Breast epithelium (tissue), 4 donors: ENCODE measurements at regions not wholly inside any gene's neighbourhood (a gene's known extent, or its start where the extent isn't known, plus 50 kb on each side); places are given as distances from the start of the nearest gene placed in this dataset.

Experiments
- DNase-seq, 2 donors: peaks; one replicate each; pipeline ENCODE4 v3.0.0-alpha.2; 2019; ENCODE audit warnings: low spot score in 2 of 2
- H3K27ac ChIP-seq, 2 donors: fragments of 200-600 bp; sonication (generic) in 1 of 2; one replicate each; pipeline ENCODE4 v1.5.1; 2016 to 2019; ENCODE audit warnings: mild to moderate bottlenecking in 1 of 2
- H3K27me3 ChIP-seq, 2 donors: fragments of 200-600 bp; sonication (generic) in 1 of 2; one replicate each; pipeline versions ENCODE4 v1.5.1 to v1.6.0; 2017 to 2019; ENCODE audit warnings: control low read depth in 1 of 2, mild to moderate bottlenecking in 1 of 2
- H3K36me3 ChIP-seq: fragments of 200-600 bp; one replicate; pipeline ENCODE4 v1.5.1; 2019
- H3K4me1 ChIP-seq, 2 donors: fragments of 200-600 bp; sonication (generic); one replicate each; pipeline ENCODE4 v1.5.1; 2016 to 2019; ENCODE audit warnings: control low read depth in 1 of 2
- H3K4me3 ChIP-seq, 3 donors: fragments of 200-600 bp; sonication (generic); 1 replicate in 2 of 3; 2 replicates in 1 of 3; pipeline ENCODE4 v1.5.1; 2016 to 2019; ENCODE audit warnings: mild to moderate bottlenecking in 3 of 3, moderate library complexity in 2 of 3
- H3K9me3 ChIP-seq, 2 donors: fragments of 200-600 bp; sonication (generic) in 1 of 2; one replicate each; pipeline ENCODE4 v1.5.1; 2016 to 2019; ENCODE audit warnings: control low read depth in 1 of 2
- POLR2A ChIP-seq: fragments of 450-650 bp; IDR thresholded peaks from one replicate; pipeline ENCODE4 v1.6.1; 2016; ENCODE audit warnings: antibody characterized with exemption, mild to moderate bottlenecking, moderate library complexity
- POLR2AphosphoS5 ChIP-seq, 3 donors: sonication (generic); formaldehyde crosslinking; IDR thresholded peaks; one replicate each; pipeline ENCODE4 v1.6.1; 2017; ENCODE audit warnings: antibody characterized with exemption in 3 of 3
- intact Hi-C: fragments of 100-400 bp; cut with DNase I; formaldehyde crosslinking; loops from one replicate; pipeline ENCODE4 v1.15.1; 2023; ENCODE audit warnings: low total_unique reads
- TF ChIP-seq, protein P1 (sequence below), 3 donors: fragments of 450-650 bp; IDR thresholded peaks; one replicate each; pipeline ENCODE4 v1.5.1; 2016 to 2017; ENCODE audit warnings: antibody characterized with exemption in 3 of 3, mild to moderate bottlenecking in 3 of 3, moderate library complexity in 3 of 3

DNA sequence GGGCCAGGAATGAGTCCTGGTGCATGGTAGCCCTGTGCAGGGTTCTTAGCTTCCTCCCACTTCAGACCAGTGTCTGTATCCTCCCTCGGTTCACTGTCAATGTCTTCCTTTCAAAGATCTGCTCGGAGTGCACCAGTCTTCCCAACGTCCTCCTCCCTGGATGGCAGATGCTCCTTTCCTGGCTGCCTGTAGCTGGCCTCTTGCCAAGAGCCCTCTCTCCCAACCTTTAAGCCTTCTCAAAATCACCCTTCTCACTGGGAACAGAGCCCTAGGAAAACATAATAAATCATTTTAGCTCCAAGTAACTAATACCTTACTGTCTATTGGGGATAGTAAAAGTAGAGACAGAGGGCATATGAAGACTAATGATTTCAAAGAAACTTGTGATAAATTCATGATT, 490.6 kb downstream of the CCSER2 start:
- DNase-seq, result no peak
- Histone ChIP-seq H3K4me3 (no peak overlapping the region), H3K36me3 (no peaks in the 10 kb centered on the region), H3K9me3 (no peaks in the 10 kb centered on the region), H3K27ac (no peak overlapping the region), H3K27me3 (no peaks in the 10 kb centered on the region), H3K4me1 (no peaks in the 10 kb centered on the region)
- intact Hi-C loops, result no loop called here
- TF ChIP-seq POLR2AphosphoS5 (IDR thresholded peaks at IDR 0.05) (no peak), POLR2A (no peak)
- TF ChIP-seq, protein P1, sequence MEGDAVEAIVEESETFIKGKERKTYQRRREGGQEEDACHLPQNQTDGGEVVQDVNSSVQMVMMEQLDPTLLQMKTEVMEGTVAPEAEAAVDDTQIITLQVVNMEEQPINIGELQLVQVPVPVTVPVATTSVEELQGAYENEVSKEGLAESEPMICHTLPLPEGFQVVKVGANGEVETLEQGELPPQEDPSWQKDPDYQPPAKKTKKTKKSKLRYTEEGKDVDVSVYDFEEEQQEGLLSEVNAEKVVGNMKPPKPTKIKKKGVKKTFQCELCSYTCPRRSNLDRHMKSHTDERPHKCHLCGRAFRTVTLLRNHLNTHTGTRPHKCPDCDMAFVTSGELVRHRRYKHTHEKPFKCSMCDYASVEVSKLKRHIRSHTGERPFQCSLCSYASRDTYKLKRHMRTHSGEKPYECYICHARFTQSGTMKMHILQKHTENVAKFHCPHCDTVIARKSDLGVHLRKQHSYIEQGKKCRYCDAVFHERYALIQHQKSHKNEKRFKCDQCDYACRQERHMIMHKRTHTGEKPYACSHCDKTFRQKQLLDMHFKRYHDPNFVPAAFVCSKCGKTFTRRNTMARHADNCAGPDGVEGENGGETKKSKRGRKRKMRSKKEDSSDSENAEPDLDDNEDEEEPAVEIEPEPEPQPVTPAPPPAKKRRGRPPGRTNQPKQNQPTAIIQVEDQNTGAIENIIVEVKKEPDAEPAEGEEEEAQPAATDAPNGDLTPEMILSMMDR (IDR thresholded peaks at IDR 0.05), result no peak

DNA sequence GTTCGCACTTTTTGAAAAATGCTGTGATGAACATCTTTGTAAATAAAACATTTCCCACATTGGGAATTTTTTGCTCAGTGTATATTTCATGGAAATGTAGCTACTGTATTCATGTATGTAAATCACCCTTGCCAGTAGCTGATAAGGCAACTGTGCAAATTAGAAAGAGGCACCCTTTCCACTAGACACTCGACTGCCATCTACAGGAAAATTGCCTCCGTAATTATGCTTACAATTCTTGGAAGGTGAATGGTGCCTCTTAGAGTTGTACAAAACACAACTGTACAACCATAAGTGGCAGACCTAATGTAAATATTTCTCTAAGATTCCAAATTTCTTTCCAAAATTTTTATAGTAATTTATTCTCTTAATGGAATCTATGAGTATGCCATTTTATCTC, 491.7 kb downstream of the CCSER2 start:
- H3K27ac ChIP-seq, result no peak overlapping the region
- TF ChIP-seq, protein P1 (IDR thresholded peaks at IDR 0.05), result no peak
- TF ChIP-seq POLR2AphosphoS5 (IDR thresholded peaks at IDR 0.05) (no peak), POLR2A (no peak)
- H3K36me3 ChIP-seq, result no peaks in the 10 kb centered on the region
- DNase-seq, result no peak
- no peak overlapping the region for H3K4me3 ChIP-seq
- intact Hi-C loops, result no loop called here
- no peaks in the 10 kb centered on the region for H3K9me3 ChIP-seq
- no peaks in the 10 kb centered on the region for H3K4me1 ChIP-seq
- no peaks in the 10 kb centered on the region for H3K27me3 ChIP-seq

DNA sequence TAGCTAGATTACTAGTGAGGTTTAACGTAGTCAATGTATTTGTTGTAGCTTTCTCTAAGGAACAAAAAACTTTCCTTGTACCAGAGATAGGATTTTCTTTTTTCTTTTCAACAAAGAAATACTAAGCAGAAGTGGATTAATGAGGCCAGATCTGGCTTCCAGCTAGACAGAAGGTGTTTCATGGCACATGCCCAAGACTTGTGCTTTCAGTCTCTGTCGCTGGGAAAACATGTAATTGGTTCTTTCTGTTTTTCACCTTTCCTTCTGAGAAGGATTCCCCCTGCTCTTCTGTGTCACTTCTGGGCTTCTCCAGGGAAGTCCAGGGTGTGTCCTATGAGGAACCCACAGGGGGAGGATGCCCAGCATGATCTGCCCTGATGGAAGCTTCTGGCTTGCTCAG, 492.2 kb downstream of the CCSER2 start:
- DNase-seq, result no peak
- Histone ChIP-seq H3K27ac (no peak overlapping the region), H3K27me3 (no peaks in the 10 kb centered on the region), H3K9me3 (no peaks in the 10 kb centered on the region), H3K36me3 (no peaks in the 10 kb centered on the region), H3K4me3 (no peak overlapping the region), H3K4me1 (no peaks in the 10 kb centered on the region)
- intact Hi-C loops, result no loop called here
- TF ChIP-seq POLR2A (no peak), POLR2AphosphoS5 (IDR thresholded peaks at IDR 0.05) (no peak)
- TF ChIP-seq, protein P1 (IDR thresholded peaks at IDR 0.05), result no peak

DNA sequence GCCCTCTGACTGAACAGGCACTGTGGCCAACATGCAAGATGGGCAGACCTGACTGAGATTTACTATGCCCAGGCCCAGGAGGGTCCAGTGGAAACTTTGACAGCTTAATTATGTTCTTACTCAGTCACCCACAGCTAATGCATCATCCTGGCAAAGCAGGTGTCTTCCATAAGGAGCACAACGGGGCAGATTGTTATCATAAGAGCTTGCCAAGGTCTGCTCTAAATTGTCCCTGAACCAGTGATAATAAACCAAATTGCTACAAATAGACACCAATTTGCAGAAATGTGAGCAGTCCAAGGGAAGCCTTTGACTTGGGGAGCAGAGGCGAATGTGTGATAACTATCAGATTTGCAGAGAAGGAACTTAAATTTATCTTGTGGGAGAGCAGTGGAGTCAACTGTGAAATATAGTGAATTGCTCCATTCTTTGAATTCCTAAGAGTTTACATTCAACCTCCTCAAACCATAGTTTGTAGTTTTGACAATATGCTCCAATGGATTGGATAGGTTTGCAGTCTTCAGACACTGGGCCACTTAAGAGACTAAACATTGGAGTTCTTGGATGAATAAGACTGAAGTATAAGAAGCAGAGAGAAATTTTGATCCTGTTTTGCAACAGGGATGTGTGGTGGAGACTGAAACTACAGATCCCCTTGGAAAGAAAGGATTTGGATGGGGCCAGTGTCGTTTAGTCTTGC, 494.7 kb downstream of the CCSER2 start:
- Histone ChIP-seq H3K4me3 (no peak overlapping the region), H3K9me3 (no peaks in the 10 kb centered on the region), H3K4me1 (no peaks in the 10 kb centered on the region), H3K27me3 (no peaks in the 10 kb centered on the region), H3K27ac (no peak overlapping the region), H3K36me3 (no peaks in the 10 kb centered on the region)
- no peak for DNase-seq
- TF ChIP-seq POLR2A (no peak), POLR2AphosphoS5 (IDR thresholded peaks at IDR 0.05) (no peak)
- TF ChIP-seq, protein P1 (IDR thresholded peaks at IDR 0.05), result no peak
- intact Hi-C loops, result no loop called here

DNA sequence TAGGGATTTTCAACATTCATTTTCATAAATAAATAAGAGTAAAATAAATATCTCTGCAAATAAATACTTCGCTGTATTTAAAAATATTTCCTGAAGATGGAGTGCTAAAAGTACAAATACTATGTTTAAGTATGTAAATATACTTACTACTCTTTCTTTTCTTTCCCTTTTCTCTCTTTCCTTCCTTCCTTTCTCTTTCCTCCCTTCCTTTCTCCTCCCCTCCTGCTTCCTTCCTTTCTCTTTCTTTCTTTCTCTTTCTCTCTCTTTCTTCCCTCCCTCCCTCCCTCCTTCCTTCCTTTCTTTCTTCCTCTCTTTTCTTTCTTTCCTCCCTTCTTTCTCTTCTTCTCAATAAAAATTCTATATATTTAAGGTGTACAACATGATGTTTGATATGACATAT, 496.1 kb downstream of the CCSER2 start:
- DNase-seq, result no peak
- Histone ChIP-seq H3K9me3 (no peaks in the 10 kb centered on the region), H3K27ac (no peak overlapping the region), H3K36me3 (no peaks in the 10 kb centered on the region), H3K4me3 (no peak overlapping the region), H3K4me1 (no peaks in the 10 kb centered on the region), H3K27me3 (no peaks in the 10 kb centered on the region)
- intact Hi-C loops, result no loop called here
- TF ChIP-seq POLR2AphosphoS5 (IDR thresholded peaks at IDR 0.05), result no peak
- TF ChIP-seq, protein P1 (IDR thresholded peaks at IDR 0.05), result no peak
- no peak for TF ChIP-seq POLR2A
